Spleen (tissue), 11 donors: ENCODE measurements at regions not wholly inside any gene's neighbourhood (a gene's known extent, or its start where the extent isn't known, plus 50 kb on each side); places are given as distances from the start of the nearest gene placed in this dataset.

Source experiments
- DNase-seq: peaks from one replicate; pipeline ENCODE4 v3.0.0-alpha.2; 2020
- H3K27ac ChIP-seq, 8 donors: fragments of 200-600 bp; sonication (generic) in 7 of 8; 1 replicate in 4 of 8; 2 replicates in 4 of 8; pipeline versions ENCODE4 v1.5.0 to v1.8.0; 2016 to 2021; ENCODE audit warnings: inconsistent platforms in 4 of 8, mild to moderate bottlenecking in 4 of 8, moderate library complexity in 1 of 8
- H3K27me3 ChIP-seq, 7 donors: fragments of 200-600 bp; sonication (generic) in 6 of 7; replicated peaks in 1 of 7; 1 replicate in 4 of 7; 2 replicates in 3 of 7; pipeline versions ENCODE4 v1.5.0 to v1.8.0; 2016 to 2021; ENCODE audit warnings: inconsistent platforms in 3 of 7, mild to moderate bottlenecking in 1 of 7
- H3K36me3 ChIP-seq, 6 donors: fragments of 200-600 bp; sonication (generic) in 5 of 6; 1 replicate in 4 of 6; 2 replicates in 2 of 6; pipeline versions ENCODE4 v1.5.0 to v1.8.0; 2016 to 2021; ENCODE audit warnings: inconsistent platforms in 2 of 6
- H3K4me1 ChIP-seq, 6 donors: fragments of 200-600 bp; sonication (generic) in 5 of 6; 1 replicate in 3 of 6; 2 replicates in 3 of 6; pipeline versions ENCODE4 v1.5.0 to v1.8.0; 2016 to 2021; ENCODE audit warnings: inconsistent platforms in 3 of 6
- H3K4me3 ChIP-seq, 8 donors: fragments of 200-600 bp; sonication (generic) in 7 of 8; 1 replicate in 4 of 8; 2 replicates in 4 of 8; pipeline versions ENCODE4 v1.5.0 to v1.8.0; 2016 to 2021; ENCODE audit warnings: inconsistent platforms in 4 of 8, mild to moderate bottlenecking in 4 of 8, moderate library complexity in 2 of 8
- H3K9me3 ChIP-seq, 8 donors: fragments of 200-600 bp; sonication (generic) in 7 of 8; 1 replicate in 4 of 8; 2 replicates in 4 of 8; pipeline versions ENCODE4 v1.5.0 to v1.8.0; 2016 to 2021; ENCODE audit warnings: inconsistent platforms in 4 of 8
- CTCF ChIP-seq, 11 experiments: fragments of 200-600 bp in 7 of 11; fragments of 450-650 bp in 4 of 11; sonication (generic) in 4 of 11; IDR thresholded peaks in 8 of 11; conservative IDR thresholded peaks in 3 of 11; 1 replicate in 7 of 11; 2 replicates in 4 of 11; pipeline versions ENCODE4 v1.4.0 to v1.8.0; 2016 to 2021; ENCODE audit warnings: antibody characterized with exemption in 11 of 11, inconsistent platforms in 4 of 11, mild to moderate bottlenecking in 1 of 11
- POLR2A ChIP-seq, 3 donors: fragments of 450-650 bp; IDR thresholded peaks; one replicate each; pipeline ENCODE4 v1.5.1; 2017; ENCODE audit warnings: antibody characterized with exemption in 3 of 3, mild to moderate bottlenecking in 1 of 3
- POLR2AphosphoS5 ChIP-seq, 3 donors: sonication (generic); formaldehyde crosslinking; IDR thresholded peaks; one replicate each; pipeline ENCODE4 v1.5.1; 2017; ENCODE audit warnings: antibody characterized with exemption in 3 of 3
- WGBS, 5 donors: extraction: QIAGEN DNeasy Blood & Tissue Kit in 3 of 5; methylation state at CpG; one replicate each; pipeline versions ENCODE4 v1.1.5 to v1.1.7; 2013 to 2018; 5-methylcytosine and 5-hydroxymethylcytosine counted together
- intact Hi-C: fragments of 100-400 bp; cut with DNase I; formaldehyde crosslinking; loops from one replicate; pipeline ENCODE4 v1.15.0; 2023; ENCODE audit warnings: low total_unique reads
- donor health status: healthy with polysubstance abuse.
- donor health status: DM: no; HTN: no; CAD: no; lungs with moderate emphysema.
- donor health status: DM: no; HTN: no; CAD: no.
- donor health status: Bipolar disorder and iron deficiency.
- donor health status: healthy.
- donor health status: DM: no; HTN: no; CAD: no.
- donor health status: DM: yes; HTN: yes; CAD: no.

GRCh38 chr4:148716431-148717052 is 274.3 kb upstream of the NR3C2 start:
- Histone ChIP-seq H3K27ac (no peak overlapping the region), H3K36me3 (no peaks in the 10 kb centered on the region), H3K27me3 (no peaks in the 10 kb centered on the region), H3K9me3 (peaks cover 0 to 13% (median 0%) of the 10 kb centered on the region in 8 donors), H3K4me1 (no peaks in the 10 kb centered on the region), H3K4me3 (no peak overlapping the region)
- intact Hi-C loops = no loop called here
- no peak for TF ChIP-seq POLR2AphosphoS5 (IDR thresholded peaks at IDR 0.05)
- no peak for TF ChIP-seq POLR2A (IDR thresholded peaks at IDR 0.05)
- no peak for TF ChIP-seq CTCF (IDR thresholded peaks at IDR 0.05 in 8 of 11, conservative IDR thresholded peaks at IDR 0.05 in 3 of 11)
- DNase-seq = no peak
- 27 to 53% (median 43%) methylated on average over 1 of the region's 1 CpG for WGBS, 5 donors

GRCh38 chr4:148704291-148704690 is 262.1 kb upstream of the NR3C2 start:
- DNase-seq = no peak
- H3K27me3 ChIP-seq = no peaks in the 10 kb centered on the region
- H3K36me3 ChIP-seq = no peaks in the 10 kb centered on the region
- intact Hi-C loops = no loop called here
- H3K4me3 ChIP-seq = no peak overlapping the region
- TF ChIP-seq CTCF (IDR thresholded peaks at IDR 0.05 in 8 of 11, conservative IDR thresholded peaks at IDR 0.05 in 3 of 11) = no peak
- TF ChIP-seq POLR2A (IDR thresholded peaks at IDR 0.05) = no peak
- no peak for TF ChIP-seq POLR2AphosphoS5 (IDR thresholded peaks at IDR 0.05)
- WGBS, 5 donors = 71 to 86% (median 78%) methylated on average over 1 of the region's 1 CpG
- H3K9me3 ChIP-seq = peaks cover 0 to 16% (median 8%) of the 10 kb centered on the region in 8 donors
- no peak overlapping the region for H3K27ac ChIP-seq
- H3K4me1 ChIP-seq = no peaks in the 10 kb centered on the region

- TF ChIP-seq POLR2AphosphoS5 (IDR thresholded peaks at IDR 0.05) (no peak), POLR2A (IDR thresholded peaks at IDR 0.05) (no peak), CTCF (IDR thresholded peaks at IDR 0.05 in 8 of 11, conservative IDR thresholded peaks at IDR 0.05 in 3 of 11) (no peak)
- 76 to 82% (median 79%) methylated on average over 5 of the region's 5 CpGs for WGBS, 5 donors
- Histone ChIP-seq H3K4me1 (no peaks in the 10 kb centered on the region), H3K9me3 (no peaks in the 10 kb centered on the region), H3K4me3 (no peak overlapping the region), H3K27me3 (no peaks in the 10 kb centered on the region), H3K36me3 (no peaks in the 10 kb centered on the region), H3K27ac (no peak overlapping the region)
- DNase-seq = no peak
- intact Hi-C loops = no loop called here
Measured at GRCh38 chr4:148694702-148695101, 252.5 kb upstream of the NR3C2 start.

- DNase-seq = no peak
- H3K4me1 ChIP-seq = no peaks in the 10 kb centered on the region
- no peaks in the 10 kb centered on the region for H3K9me3 ChIP-seq
- WGBS, 5 donors = 70 to 79% (median 75%) methylated on average over 2 of the region's 2 CpGs
- no peaks in the 10 kb centered on the region for H3K36me3 ChIP-seq
- H3K27ac ChIP-seq = no peak overlapping the region
- intact Hi-C loops = no loop called here
- H3K4me3 ChIP-seq = no peak overlapping the region
- TF ChIP-seq POLR2AphosphoS5 (IDR thresholded peaks at IDR 0.05) = no peak
- TF ChIP-seq CTCF (IDR thresholded peaks at IDR 0.05 in 8 of 11, conservative IDR thresholded peaks at IDR 0.05 in 3 of 11) = no peak
- TF ChIP-seq POLR2A (IDR thresholded peaks at IDR 0.05) = no peak
- H3K27me3 ChIP-seq = no peaks in the 10 kb centered on the region
Measured at GRCh38 chr4:148693913-148694649, 251.9 kb upstream of the NR3C2 start.
